NCI-H128 (cell line): ENCODE measurements at regions not wholly inside any gene's neighbourhood (a gene's known extent, or its start where the extent isn't known, plus 50 kb on each side); places are given as distances from the start of the nearest gene placed in this dataset.

Experiments
- DNase-seq: peaks from one replicate; lab custom pipeline; 2025; ENCODE audit not compliant: unreplicated experiment; lab: John Stamatoyannopoulos, UW

GRCh38 chr14:84760489-84761126 is 769.3 kb upstream of the FLRT2 start:
- no peak for DNase-seq

- DNase-seq: no peak
Observed at GRCh38 chr14:84767434-84767833, 762.5 kb upstream of the FLRT2 start.

GRCh38 chr14:84770030-84770429 is 759.9 kb upstream of the FLRT2 start:
- no peak for DNase-seq

DNA sequence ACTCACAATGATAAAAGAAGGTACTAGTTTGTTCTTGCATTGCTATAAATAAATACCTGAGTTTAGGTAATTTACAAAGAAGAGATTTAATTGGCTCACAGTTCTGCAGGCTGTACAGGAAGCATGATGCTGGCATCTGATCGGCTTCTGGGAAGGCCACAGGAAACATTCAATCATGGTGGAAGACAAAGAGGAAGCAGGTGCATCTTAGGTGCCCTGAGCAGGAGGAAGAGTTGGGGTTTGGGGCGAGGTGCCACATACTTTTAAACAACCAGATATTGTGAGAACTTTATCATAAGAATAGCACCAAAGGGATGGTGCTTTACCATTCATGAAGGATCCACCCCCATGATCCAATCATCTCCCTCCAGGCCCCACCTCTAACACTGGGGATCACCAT is 752.6 kb upstream of the FLRT2 start:
- DNase-seq: no peak

- no peak for DNase-seq
Observed at GRCh38 chr14:84782902-84783301, 747.0 kb upstream of the FLRT2 start.

- DNase-seq: no peak
Observed at GRCh38 chr14:84783511-84783910, 746.4 kb upstream of the FLRT2 start.

- no peak for DNase-seq
Observed at GRCh38 chr14:84785996-84786395, 743.9 kb upstream of the FLRT2 start.

DNA sequence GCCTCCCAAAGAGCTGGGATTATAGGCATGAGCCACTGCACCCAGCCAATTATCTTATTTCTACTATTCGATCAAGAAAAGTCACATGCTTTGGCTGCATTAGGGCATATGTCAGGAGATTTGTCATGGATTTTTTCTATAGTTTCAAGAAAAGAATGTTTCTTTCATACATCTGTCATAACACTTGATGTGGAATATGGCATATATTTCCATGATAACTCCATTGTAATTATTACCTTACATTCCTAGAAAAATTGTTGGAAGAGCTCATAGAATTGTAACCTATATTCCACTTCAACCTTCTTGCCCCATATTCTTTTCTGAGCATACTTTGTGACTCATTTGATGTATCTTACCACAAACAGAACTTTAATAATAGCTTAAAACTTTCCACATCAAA is 740.9 kb upstream of the FLRT2 start:
- DNase-seq: no peak

GRCh38 chr14:84792722-84793410 is 737.1 kb upstream of the FLRT2 start:
- no peak for DNase-seq

DNA sequence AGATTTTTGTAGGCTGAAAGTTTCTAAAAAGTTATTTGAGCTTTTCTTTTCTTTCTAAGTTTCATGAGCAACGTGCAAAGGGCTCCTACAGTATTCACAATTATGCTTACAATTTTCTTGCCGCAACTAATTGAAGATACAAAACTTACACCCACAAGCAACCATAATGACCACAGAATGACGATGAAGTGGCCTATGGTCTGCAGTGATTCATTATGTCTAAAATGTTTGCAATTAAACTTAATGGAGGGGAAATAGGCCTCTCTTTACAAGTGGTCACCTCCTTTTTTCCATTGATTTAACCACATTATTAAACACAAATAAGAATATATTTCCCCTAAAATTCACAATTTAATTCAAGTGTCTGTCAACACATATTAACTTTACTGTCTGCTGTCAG is 732.6 kb upstream of the FLRT2 start:
- no peak for DNase-seq

DNA sequence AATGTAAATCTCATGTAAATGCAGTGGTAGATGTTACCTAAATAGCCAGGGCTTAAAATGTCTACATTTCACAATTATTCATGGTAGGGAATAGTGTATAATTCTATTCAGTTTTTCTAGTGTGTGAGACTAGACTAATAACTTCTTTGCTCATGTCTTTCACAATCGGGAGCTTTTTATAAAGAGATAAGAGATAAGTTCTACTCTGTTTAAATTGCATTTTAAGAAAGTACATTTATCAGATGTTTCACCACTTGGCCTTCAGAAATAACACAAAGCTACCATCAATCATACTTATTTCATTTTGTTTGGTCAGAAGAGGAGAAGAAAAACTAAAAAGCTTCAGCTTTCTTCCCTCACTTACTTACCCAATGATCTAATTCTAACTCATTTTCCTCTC is 725.5 kb upstream of the FLRT2 start:
- no peak for DNase-seq

GRCh38 chr14:84804895-84805294 is 725.0 kb upstream of the FLRT2 start:
- DNase-seq: no peak

- DNase-seq: no peak
Observed at GRCh38 chr14:84806181-84806580, 723.8 kb upstream of the FLRT2 start.

- DNase-seq: no peak
Observed at GRCh38 chr14:84806622-84807021, 723.3 kb upstream of the FLRT2 start.

DNA sequence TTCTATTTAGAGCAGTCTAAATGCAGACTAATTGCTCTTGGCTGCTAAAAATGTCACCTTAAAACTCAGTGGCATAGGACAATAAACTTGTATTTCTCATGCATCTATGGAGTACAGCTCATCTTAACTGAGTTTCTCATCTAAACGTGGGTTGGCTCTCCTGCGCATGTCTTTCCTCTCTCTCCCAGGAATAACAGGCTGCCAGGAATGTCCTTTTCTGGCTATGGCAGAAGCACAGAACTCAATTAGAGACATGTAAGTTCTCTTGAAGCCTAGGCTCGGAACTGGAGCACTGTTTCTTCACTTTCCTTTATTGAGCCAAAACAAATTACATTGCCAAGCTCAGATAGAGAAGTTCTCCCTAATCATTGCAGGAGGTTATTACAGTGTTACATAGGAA is 722.3 kb upstream of the FLRT2 start:
- no peak for DNase-seq

DNA sequence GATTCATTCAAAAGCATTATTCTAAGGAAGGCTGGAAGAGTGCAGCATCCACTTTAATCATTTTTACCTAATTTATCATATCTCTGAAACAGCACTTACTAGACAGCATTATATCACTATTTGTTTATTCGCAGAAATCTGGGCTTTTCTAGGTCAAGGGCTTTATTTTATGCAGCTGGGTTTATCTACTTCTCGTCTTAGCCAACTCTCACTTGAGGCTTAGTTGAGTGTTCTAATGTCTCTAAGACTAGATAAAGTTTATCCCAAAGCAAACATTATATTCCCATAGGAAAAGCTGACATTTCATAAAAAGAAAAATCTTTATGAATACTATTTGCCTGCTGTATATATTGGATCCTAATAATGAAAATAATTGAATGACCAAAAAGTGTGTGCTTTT is 720.8 kb upstream of the FLRT2 start:
- DNase-seq: no peak

DNA sequence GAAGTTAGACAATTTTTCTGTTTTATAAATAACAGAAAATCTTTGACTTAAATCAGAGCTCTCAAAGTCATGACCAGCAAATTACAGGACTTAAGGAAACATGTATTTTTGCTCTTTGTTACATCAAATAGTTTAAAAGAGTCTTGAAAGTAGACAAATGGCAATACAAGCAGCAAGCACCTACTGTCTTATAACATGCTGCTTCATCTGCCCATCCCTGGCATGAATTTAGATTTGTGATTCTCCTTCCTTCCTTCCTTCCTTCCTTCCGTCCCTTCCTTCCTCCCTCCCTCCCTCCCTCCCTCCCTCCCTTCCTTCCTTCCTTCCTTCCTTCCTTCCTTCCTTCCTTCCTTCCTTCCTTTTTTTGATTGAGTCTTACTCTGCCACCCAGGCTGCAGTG is 715.6 kb upstream of the FLRT2 start:
- no peak for DNase-seq

GRCh38 chr14:84819528-84819927 is 710.4 kb upstream of the FLRT2 start:
- no peak for DNase-seq

DNA sequence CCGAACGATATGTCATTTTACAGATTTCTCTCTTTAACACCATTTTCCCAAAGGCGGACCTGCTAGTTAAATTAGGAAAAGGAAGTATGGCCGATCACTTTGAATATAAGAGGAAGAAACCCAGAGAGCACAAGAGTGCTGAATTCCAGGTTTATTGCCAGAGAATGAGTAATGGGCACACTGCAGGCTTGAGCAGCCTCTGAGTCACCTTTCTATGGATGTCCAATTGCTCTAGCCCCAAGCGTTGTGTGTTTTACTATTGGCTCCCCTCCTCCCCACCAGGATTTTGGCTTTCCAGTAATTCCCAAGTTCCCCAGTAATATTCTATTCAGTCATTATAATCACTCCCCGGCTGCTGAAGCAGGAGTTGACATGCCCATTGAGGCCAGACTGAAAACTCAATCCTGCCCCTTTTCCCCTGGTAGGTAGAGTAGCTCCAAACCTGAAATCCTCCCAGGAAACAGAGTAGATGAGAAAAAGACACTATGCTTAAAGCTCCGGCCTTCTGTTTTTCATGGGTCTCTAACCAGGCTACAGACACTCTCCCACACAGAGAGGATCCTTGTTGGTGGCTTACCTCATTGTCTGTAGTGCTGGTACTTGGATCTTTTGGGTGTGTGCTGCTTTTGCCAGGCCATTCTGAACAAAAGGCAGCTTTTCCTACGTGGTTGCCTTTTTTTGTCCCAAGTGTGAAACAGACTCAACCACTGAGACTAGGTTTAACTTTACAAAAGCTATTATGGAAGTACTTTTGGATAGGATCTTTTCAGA is 704.3 kb upstream of the FLRT2 start:
- no peak for DNase-seq

DNA sequence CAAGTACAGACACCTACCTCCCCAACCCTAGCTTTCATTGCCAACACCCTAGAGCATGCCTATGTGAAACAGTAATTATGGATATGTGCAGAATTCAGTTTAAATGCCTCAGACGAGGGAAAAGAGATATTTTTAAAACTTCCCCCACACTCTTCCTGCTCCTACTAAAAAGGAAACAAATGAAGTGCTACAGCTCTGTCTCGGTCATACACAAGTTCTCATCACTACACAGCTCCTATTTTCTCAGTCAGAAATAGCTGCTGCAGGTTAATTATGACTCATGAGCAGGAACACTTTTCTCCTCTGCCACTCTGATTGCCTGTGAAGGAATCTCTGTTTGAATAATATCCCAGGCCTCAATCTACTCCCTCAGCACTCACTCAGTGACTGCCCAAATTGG is 703.6 kb upstream of the FLRT2 start:
- DNase-seq: no peak

DNA sequence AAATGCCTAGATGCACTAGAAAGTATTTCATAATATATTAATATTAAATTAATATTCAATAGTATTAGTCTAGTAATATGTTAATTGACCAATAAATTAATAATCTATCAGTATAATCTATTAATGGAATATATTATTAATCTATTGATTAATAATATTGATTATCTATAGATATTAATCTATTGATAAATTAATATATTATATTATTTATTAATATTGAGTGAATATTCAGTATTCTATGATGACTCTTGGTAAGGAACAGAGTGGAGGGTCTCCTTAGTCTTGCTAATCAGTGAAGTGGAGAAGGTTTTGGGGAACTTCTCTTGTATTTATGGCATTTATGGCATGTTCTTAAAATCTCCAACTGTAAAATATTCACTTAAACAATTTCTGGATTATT is 679.3 kb upstream of the FLRT2 start:
- no peak for DNase-seq
